Transverse colon (tissue), 3 donors: ENCODE measurements at regions not wholly inside any gene's neighbourhood (a gene's known extent, or its start where the extent isn't known, plus 50 kb on each side); places are given as distances from the start of the nearest gene placed in this dataset.

Experiments
- POLR2A ChIP-seq: fragments of 450-650 bp; IDR thresholded peaks from one replicate; pipeline ENCODE4 v1.6.1; 2016; ENCODE audit warnings: antibody characterized with exemption, mild to moderate bottlenecking, moderate library complexity
- TF ChIP-seq, protein P1 (sequence below), 5 experiments: fragments of 200-600 bp in 3 of 5; fragments of 450-650 bp in 2 of 5; sonication (generic) in 3 of 5; IDR thresholded peaks; 1 replicate in 2 of 5; 2 replicates in 3 of 5; pipeline ENCODE4 v1.5.1; 2016 to 2017; ENCODE audit warnings: antibody characterized with exemption in 5 of 5, inconsistent platforms in 3 of 5, mild to moderate bottlenecking in 2 of 5, moderate library complexity in 1 of 5

DNA sequence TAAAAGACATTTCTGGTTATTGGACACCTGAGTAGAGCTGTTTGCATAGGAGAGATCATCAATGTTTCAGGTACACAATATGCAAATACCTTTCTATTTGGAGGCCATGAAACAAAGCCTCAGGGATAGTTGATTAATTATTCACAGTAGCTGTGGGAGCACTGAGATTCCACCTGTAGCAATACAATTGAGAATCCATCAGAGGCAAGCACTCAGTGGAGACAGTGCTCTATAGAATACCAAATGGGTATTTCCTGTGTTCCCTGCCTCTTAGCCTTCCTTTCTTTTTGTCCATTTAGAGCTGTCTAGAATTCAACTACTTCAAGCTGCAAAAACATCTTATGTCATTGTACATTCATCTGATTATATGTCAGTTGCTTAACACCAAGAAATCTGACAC, 1754.0 kb upstream of the ACO1 start:
- TF ChIP-seq, protein P1, sequence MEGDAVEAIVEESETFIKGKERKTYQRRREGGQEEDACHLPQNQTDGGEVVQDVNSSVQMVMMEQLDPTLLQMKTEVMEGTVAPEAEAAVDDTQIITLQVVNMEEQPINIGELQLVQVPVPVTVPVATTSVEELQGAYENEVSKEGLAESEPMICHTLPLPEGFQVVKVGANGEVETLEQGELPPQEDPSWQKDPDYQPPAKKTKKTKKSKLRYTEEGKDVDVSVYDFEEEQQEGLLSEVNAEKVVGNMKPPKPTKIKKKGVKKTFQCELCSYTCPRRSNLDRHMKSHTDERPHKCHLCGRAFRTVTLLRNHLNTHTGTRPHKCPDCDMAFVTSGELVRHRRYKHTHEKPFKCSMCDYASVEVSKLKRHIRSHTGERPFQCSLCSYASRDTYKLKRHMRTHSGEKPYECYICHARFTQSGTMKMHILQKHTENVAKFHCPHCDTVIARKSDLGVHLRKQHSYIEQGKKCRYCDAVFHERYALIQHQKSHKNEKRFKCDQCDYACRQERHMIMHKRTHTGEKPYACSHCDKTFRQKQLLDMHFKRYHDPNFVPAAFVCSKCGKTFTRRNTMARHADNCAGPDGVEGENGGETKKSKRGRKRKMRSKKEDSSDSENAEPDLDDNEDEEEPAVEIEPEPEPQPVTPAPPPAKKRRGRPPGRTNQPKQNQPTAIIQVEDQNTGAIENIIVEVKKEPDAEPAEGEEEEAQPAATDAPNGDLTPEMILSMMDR (IDR thresholded peaks at IDR 0.05): no peak
- TF ChIP-seq POLR2A: no peak
